ENCODE measurements at regions not wholly inside any gene's neighbourhood (a gene's known extent, or its start where the extent isn't known, plus 50 kb on each side); places are given as distances from the start of the nearest gene placed in this dataset.

DNA sequence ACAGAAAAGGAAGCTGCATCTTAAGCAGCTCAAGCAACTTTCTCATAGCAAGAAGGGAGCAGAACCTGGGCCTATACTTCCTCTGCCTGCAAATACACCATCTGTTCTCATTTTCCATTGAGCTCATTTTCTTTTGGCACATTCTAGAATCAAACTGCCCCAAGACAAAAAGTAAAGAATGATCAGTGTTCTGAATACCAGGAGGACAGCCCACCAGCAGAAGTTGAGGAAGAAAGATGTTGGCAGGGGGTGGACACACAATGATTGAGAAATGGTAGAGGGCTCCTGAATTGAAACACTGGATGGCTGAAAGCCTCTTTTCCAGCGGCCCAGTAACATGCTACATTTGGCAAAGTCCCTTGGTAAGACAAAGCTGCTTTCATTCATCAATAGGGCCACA is 171.8 kb downstream of the MED10 start:
- H3K27ac Mint-ChIP-seq: no peak overlapping the region
- H3K4me1 Mint-ChIP-seq: no peaks in the 10 kb centered on the region
- no peaks in the 10 kb centered on the region for H3K36me3 Mint-ChIP-seq (ENCODE audit: low read depth)
- no peak overlapping the region for H3K4me3 Mint-ChIP-seq
- H3K27me3 Mint-ChIP-seq: no peaks in the 10 kb centered on the region
- no peaks in the 10 kb centered on the region for H3K9me3 Mint-ChIP-seq
- ATAC-seq (replicated peaks): no peak

DNA sequence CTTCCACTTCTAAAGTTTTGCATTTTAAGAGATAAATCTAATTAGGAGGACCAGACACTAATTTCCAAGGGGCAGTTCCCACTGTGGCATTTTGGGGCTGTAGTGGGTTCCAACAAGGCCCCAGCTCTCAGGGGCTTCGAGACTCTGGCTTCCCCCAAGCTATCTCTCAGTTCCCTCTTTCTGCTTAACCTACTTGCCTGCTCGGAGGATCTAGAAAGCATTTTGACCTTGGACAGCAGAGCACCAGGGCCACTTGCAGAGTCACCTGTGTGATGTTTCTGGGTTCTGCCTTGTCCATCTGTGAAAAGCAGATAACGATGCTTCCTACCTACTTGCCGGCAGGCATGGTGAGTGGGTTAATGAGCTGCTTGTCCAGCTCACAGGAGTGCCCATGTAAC is 175.4 kb downstream of the MED10 start:
- H3K36me3 Mint-ChIP-seq (ENCODE audit: low read depth): no peaks in the 10 kb centered on the region
- H3K4me1 Mint-ChIP-seq: no peaks in the 10 kb centered on the region
- H3K9me3 Mint-ChIP-seq: no peaks in the 10 kb centered on the region
- H3K27me3 Mint-ChIP-seq: peaks cover 4% of the 10 kb centered on the region
- no peak for ATAC-seq (replicated peaks)
- H3K27ac Mint-ChIP-seq: no peak overlapping the region
- H3K4me3 Mint-ChIP-seq: no peak overlapping the region

DNA sequence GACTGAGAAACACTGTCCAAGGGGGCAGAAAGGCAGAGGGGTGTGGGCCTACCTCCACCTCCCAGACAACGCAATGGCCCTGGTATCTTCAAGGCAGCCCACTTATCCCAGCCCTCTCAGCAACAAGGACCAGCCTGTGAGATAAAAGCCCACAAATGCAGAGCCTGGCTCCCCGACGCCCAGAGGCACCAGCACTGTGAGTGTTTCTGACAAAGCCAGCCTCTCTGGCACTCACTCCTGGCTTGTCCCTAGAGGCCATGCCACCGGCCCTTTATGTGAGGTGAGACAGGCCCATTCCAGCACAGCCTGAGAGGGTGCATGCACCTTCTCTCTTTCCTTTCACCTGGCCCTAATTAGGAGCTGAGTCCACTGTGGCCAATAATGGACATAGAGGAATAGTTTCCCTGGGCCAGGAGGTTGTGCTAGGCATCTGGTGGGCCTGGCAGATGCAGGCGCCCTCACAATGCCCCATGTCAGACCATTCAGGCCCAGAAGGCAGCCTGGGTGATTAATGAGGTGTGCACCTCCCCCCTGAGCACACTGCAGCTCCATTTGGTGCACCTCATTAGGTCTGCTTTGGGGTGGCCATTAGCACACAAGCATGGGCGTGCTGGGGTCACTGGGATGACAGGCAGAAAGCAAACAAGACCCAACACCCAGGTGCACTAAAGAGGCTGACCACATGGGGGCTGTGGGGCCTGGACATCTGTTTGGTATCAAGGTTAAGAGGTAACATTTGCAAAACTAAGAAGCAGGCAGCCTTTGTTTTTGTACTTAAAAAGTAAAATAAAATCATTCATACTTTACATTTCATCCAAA is 176.0 kb downstream of the MED10 start:
- Mint-ChIP-seq H3K4me3 (no peak overlapping the region), H3K27ac (no peak overlapping the region), H3K9me3 (no peaks in the 10 kb centered on the region), H3K36me3 (ENCODE audit: low read depth) (no peaks in the 10 kb centered on the region), H3K27me3 (peaks cover 6% of the 10 kb centered on the region), H3K4me1 (no peaks in the 10 kb centered on the region)
- no peak for ATAC-seq (replicated peaks)

DNA sequence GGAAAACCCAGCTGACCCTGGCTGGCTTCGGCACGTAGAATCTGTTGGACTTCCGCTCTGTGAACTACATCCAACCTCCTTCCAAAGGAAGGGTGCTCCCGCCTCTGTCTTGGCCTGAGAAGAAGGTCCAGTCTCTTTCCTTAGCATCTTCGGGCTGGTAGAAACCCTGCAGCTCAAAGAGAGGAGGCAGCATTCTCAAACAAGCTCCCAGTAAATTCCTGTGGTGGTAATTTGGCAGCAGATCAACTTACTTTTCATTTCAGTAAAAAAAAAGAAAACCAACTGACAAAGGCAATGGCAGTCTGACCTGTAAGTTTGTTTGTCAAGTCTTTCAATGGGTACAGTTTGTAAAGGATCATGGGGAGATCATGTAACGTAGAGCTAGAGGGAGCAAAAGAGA is 176.7 kb downstream of the MED10 start:
- ATAC-seq (replicated peaks): no peak

DNA sequence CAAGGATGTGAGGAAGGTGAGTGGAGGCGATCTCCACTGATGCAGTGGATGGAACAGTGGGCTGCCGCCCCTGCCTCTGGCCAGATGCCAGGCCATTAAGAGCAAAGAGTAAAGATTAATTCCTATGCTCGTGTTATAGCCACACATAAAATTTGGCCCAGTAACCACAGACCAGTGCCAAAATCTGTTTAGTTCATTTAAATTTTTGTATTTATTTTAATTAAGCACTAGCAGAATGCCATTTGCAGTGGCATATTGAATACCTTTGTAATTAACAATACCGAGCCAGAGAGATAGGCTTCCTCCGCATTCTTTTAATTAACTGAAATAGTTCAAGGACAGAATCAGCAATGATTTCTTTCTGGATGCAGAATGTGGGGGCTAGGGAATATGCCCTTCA is 179.8 kb downstream of the MED10 start:
- Mint-ChIP-seq H3K9me3 (no peaks in the 10 kb centered on the region), H3K36me3 (ENCODE audit: low read depth) (no peaks in the 10 kb centered on the region), H3K4me1 (no peaks in the 10 kb centered on the region), H3K27me3 (peaks cover 11% of the 10 kb centered on the region), H3K4me3 (no peak overlapping the region), H3K27ac (no peak overlapping the region)
- no peak for ATAC-seq (replicated peaks)

More for the DNA sequence above, 176.7 kb downstream of the MED10 start:
- Mint-ChIP-seq H3K27ac (no peak overlapping the region), H3K4me1 (no peaks in the 10 kb centered on the region), H3K27me3 (peaks cover 11% of the 10 kb centered on the region), H3K9me3 (no peaks in the 10 kb centered on the region), H3K36me3 (ENCODE audit: low read depth) (no peaks in the 10 kb centered on the region), H3K4me3 (no peak overlapping the region)

DNA sequence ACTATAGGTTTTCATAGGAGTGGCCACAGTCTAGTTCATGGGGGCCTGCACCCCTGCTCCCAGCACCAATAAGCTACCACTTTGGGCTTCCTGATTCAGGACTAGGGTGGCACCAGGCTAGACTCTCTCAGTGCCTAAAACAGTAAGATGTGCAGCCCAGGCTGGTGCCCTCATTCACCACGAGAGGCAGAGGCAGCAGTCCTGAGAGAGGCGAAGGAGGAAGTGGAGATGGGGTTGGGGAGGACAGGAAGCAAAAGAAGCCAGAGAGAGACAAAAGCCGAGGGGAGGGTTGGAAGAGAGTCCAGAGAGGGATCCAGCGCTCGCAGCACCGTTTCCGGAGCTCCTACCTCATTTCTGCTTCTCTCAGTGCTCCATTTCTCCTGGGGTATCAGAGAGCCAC is 180.9 kb downstream of the MED10 start:
- Mint-ChIP-seq H3K27ac (no peak overlapping the region), H3K9me3 (no peaks in the 10 kb centered on the region), H3K36me3 (ENCODE audit: low read depth) (no peaks in the 10 kb centered on the region), H3K4me3 (no peak overlapping the region), H3K4me1 (no peaks in the 10 kb centered on the region), H3K27me3 (peaks cover 11% of the 10 kb centered on the region)
- no peak for ATAC-seq (replicated peaks)

DNA sequence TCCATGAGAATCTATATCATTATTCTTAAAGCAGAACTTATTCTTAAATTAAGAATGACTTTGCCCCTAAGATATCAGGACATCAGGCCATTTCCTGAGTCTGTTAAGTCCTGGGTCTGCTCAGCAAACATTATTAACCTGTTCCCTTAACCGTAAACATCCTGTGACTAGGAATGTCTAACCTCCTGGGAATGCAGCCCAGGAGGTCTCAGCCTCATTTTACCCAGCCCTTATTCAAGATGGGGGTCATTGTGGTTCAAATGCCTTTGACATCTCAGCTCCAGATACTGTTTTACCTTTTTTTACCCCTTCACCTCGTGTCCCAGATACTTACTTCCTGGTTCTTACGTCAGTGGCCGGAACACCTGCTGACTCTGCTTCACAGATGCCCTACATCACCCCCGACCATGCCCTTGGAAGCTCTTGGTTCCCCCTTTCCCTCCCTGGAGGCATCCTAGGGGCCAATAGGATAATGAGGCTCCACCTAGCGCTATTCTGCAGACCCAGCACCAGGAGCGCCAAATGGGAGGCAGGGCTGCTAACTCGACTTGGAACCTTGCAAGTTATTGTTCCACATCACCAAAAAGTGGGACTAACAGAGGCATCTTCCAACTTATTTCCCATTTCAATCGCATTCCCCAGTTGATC is 182.5 kb downstream of the MED10 start:
- H3K4me1 Mint-ChIP-seq: no peaks in the 10 kb centered on the region
- no peaks in the 10 kb centered on the region for H3K9me3 Mint-ChIP-seq
- ATAC-seq (replicated peaks): no peak

DNA sequence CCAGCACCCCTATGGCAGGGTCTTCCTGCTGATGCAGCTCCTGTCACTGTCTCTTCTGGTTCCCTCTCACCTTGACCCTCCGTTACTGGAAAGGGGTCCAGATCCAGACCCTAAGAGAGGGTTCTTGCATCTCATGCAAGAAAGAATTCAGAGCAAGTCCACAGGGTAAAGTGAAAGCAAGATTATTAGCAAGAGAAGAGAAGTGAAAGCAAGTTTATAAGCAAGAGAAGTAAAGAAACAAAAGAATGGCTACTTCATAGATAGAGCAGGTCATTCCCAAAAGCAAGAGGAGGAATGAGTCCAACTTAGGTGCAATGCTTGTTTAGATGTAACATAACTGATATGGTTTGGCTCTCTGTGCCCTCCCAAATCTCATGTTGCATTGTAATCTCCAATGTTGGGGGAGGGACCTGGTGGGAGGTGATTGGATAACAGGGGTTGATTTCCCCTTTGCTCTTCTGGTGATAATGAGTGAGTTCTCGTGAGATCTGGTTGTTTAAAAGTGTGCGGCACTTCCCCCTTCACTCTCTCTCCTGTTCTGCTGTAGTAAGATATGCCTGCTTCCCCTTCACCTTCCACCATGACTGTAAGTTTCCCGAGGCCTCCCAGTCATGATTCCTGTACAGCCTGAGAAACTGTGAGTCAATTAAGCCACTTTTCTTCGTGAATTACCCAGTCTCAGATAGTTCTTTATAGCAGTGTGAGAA is 183.3 kb downstream of the MED10 start:
- H3K4me3 Mint-ChIP-seq: no peak overlapping the region
- H3K36me3 Mint-ChIP-seq (ENCODE audit: low read depth): no peaks in the 10 kb centered on the region
- H3K27ac Mint-ChIP-seq: no peak overlapping the region
- no peak for ATAC-seq (replicated peaks)
- peaks cover 11% of the 10 kb centered on the region for H3K27me3 Mint-ChIP-seq
- H3K4me1 Mint-ChIP-seq: no peaks in the 10 kb centered on the region
- H3K9me3 Mint-ChIP-seq: no peaks in the 10 kb centered on the region

More for the DNA sequence above, 182.5 kb downstream of the MED10 start:
- H3K27me3 Mint-ChIP-seq: peaks cover 11% of the 10 kb centered on the region
- no peak overlapping the region for H3K27ac Mint-ChIP-seq
- H3K36me3 Mint-ChIP-seq (ENCODE audit: low read depth): no peaks in the 10 kb centered on the region
- no peak overlapping the region for H3K4me3 Mint-ChIP-seq

DNA sequence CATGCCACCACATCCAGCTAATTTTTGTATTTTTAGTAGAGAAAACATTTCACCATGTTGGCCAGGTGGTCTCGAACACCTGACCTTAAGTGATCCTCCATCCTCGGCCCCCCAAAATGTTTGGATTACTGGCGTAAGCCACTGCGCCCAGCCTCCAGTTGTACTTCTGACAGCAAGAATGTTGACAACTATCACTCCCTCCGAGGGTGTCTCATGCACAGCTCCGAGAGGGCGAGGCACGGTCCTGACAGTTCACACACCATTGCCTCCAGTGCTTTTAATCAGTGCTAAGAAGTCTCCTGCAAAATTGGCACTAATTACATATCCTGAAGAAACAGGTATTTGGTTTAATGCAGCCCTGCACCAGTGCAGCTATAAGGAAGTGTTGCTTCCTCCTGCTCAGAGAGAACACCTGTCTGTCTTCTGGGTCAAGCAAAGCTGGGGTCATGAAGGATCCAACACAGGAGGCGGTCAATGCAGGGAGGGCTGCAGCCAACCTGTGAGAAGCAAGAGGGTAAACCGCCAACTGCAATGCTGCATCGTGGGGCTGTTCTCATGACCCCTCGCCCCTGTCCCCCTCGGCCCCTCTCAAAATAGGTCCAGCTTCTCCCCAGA is 184.0 kb downstream of the MED10 start:
- peaks cover 11% of the 10 kb centered on the region for H3K27me3 Mint-ChIP-seq
- no peak overlapping the region for H3K27ac Mint-ChIP-seq
- no peaks in the 10 kb centered on the region for H3K36me3 Mint-ChIP-seq (ENCODE audit: low read depth)
- no peak for ATAC-seq (replicated peaks)
- H3K9me3 Mint-ChIP-seq: no peaks in the 10 kb centered on the region
- no peak overlapping the region for H3K4me3 Mint-ChIP-seq
- no peaks in the 10 kb centered on the region for H3K4me1 Mint-ChIP-seq

DNA sequence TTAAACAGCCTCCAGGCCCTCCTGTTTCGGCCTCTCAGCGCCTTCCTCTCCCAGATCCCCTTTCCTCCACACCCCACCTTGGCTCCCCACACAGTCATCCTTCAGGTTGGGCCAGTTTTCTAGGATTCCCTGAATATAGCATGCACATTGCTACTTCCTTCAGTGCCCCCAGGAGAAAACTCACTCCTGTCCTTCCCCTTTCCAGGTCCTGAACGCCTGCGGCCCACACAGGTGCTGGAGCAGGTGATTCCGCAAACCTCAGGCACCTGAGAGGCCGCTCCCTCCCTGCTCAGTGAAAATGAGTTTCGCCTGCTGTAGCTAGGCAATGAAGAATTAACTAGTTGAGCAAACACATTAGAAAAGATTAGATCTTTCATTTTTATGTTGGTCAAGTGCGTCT is 185.0 kb downstream of the MED10 start:
- Mint-ChIP-seq H3K27ac (no peak overlapping the region), H3K4me1 (no peaks in the 10 kb centered on the region), H3K27me3 (peaks cover 14% of the 10 kb centered on the region), H3K36me3 (ENCODE audit: low read depth) (no peaks in the 10 kb centered on the region), H3K4me3 (no peak overlapping the region), H3K9me3 (no peaks in the 10 kb centered on the region)
- no peak for ATAC-seq (replicated peaks)

DNA sequence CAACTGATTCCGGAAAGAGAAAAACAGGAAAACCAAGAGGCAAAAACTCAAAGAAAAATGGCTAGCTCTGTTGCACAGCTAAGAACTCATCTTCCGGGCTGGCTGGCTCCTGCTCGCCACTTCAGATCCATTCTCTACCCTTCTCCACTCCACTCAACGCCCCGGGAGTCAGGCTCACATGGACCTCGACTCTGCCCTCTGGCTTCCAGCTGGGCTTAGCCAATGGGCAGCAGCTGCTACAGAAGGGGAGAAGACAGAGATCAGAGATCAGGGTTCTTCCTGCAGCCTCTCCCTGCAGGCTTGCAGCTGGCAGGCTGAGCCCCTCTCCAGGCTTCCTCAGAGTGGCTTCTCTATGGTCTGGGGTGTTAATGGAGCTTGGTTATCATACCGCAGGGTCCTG is 187.5 kb downstream of the MED10 start:
- H3K36me3 Mint-ChIP-seq (ENCODE audit: low read depth): no peaks in the 10 kb centered on the region
- no peak for ATAC-seq (replicated peaks)
- H3K27ac Mint-ChIP-seq: no peak overlapping the region
- H3K4me1 Mint-ChIP-seq: no peaks in the 10 kb centered on the region
- peaks cover 10% of the 10 kb centered on the region for H3K27me3 Mint-ChIP-seq
- no peaks in the 10 kb centered on the region for H3K9me3 Mint-ChIP-seq
- no peak overlapping the region for H3K4me3 Mint-ChIP-seq

DNA sequence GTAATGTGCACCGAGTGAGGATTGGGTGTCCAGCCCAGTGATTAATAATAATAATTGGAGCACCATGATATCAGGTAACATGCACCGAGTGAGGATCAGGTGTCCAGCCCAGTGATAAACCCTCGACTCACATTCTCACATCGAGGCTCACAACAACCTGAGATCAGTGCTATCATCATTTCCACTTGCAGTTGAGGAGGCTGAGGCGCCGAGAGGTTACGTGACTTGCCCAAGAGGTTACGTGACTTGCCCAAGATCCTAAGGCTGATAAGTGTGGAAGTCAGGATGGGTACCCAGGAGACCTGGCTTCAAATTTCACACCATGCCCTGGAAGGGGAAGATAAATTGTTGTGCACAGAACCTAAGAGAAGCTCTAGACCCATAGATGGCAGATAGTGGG is 189.4 kb downstream of the MED10 start:
- H3K4me1 Mint-ChIP-seq: no peaks in the 10 kb centered on the region
- H3K4me3 Mint-ChIP-seq: no peak overlapping the region
- no peaks in the 10 kb centered on the region for H3K9me3 Mint-ChIP-seq
- H3K27me3 Mint-ChIP-seq: peaks cover 13% of the 10 kb centered on the region
- no peaks in the 10 kb centered on the region for H3K36me3 Mint-ChIP-seq (ENCODE audit: low read depth)
- no peak overlapping the region for H3K27ac Mint-ChIP-seq
- no peak for ATAC-seq (replicated peaks)

DNA sequence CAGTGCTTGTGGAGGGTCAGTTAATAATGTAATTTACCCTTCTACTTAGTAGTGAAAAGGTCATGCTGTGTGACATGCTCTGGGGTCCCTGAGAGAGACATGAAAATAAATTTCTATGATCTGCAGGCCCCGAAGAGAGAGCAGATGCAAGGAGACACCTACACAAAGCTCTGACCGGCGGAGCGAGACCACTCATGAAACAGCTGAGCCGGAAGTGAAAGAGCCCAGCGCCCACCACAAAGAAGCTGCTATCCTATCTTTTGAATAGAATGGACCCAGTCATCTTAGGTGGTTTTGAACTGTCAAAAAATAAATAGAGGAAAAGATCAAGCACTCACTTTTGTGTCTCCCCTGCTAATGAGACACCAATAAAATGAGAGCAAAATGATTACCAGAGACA is 190.0 kb downstream of the MED10 start:
- Mint-ChIP-seq H3K9me3 (no peaks in the 10 kb centered on the region), H3K27ac (no peak overlapping the region), H3K36me3 (ENCODE audit: low read depth) (no peaks in the 10 kb centered on the region), H3K27me3 (peaks cover 13% of the 10 kb centered on the region), H3K4me3 (no peak overlapping the region), H3K4me1 (no peaks in the 10 kb centered on the region)
- no peak for ATAC-seq (replicated peaks)

DNA sequence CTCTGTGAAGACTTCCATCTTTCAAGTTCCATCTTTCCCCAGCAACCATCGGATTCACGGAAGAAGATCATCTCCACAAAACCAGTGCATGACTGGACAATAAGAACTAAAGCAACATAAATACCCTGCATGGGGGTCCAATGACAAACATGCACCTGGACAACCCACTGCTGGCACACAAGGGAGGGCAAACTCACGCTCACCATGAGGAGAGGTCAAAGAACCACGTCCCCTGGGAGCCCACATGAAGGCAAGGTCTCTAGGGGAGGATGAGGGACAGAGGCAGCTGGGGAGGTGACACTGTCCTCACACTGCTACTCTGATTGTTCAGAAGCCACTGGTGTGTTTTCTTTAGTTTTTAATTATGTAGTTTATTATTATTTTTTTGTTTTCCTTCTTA is 190.8 kb downstream of the MED10 start:
- Mint-ChIP-seq H3K36me3 (ENCODE audit: low read depth) (no peaks in the 10 kb centered on the region), H3K27me3 (peaks cover 13% of the 10 kb centered on the region), H3K9me3 (no peaks in the 10 kb centered on the region), H3K27ac (no peak overlapping the region), H3K4me3 (no peak overlapping the region), H3K4me1 (no peaks in the 10 kb centered on the region)
- ATAC-seq (replicated peaks): no peak
